RWPE2 (cell line): ENCODE measurements at regions not wholly inside any gene's neighbourhood (a gene's known extent, or its start where the extent isn't known, plus 50 kb on each side); places are given as distances from the start of the nearest gene placed in this dataset.

ENCODE experiments used
- ATAC-seq: fragments of 200-7000 bp; cut with Tn5 transposase; 3 replicates; pipeline ENCODE4 v1.9.1; 2021; ENCODE audit warnings: low read depth
- DNase-seq: peaks from one replicate; pipeline ENCODE4 v3.0.0-alpha.2; 2020; ENCODE audit warnings: low spot score
- H3K27ac ChIP-seq: fragments of 450-650 bp; 2 replicates; pipeline ENCODE4 v1.5.1; 2017; ENCODE audit warnings: mild to moderate bottlenecking; ENCODE audit not compliant: poor library complexity, severe bottlenecking
- H3K27me3 ChIP-seq: fragments of 250-450 bp; sonication (Bioruptor Pico); 2 replicates; pipeline ENCODE4 v1.5.1; 2021; ENCODE audit warnings: mild to moderate bottlenecking, moderate library complexity; ENCODE audit not compliant: insufficient read depth, poor library complexity, severe bottlenecking
- H3K36me3 ChIP-seq: fragments of 250-450 bp; sonication (Bioruptor Pico); 2 replicates; pipeline ENCODE4 v1.5.1; 2020; ENCODE audit warnings: low read depth, mild to moderate bottlenecking, moderate library complexity
- H3K4me1 ChIP-seq: fragments of 250-450 bp; sonication (Bioruptor Pico); 2 replicates; pipeline ENCODE4 v1.5.1; 2021; ENCODE audit warnings: mild to moderate bottlenecking, moderate library complexity; ENCODE audit not compliant: insufficient read depth, poor library complexity, severe bottlenecking
- H3K4me3 ChIP-seq: fragments of 250-450 bp; sonication (Bioruptor Pico); 2 replicates; pipeline ENCODE4 v1.5.1; 2021; ENCODE audit warnings: mild to moderate bottlenecking, moderate library complexity; ENCODE audit not compliant: severe bottlenecking
- H3K9me3 ChIP-seq: fragments of 250-450 bp; sonication (Bioruptor Pico); 2 replicates; pipeline ENCODE4 v1.5.1; 2021; ENCODE audit warnings: mild to moderate bottlenecking, moderate library complexity; ENCODE audit not compliant: severe bottlenecking
- TF ChIP-seq, protein P1 (sequence below): fragments of 450-650 bp; IDR thresholded peaks from one replicate; pipeline ENCODE4 v1.5.1; 2017; ENCODE audit warnings: mild to moderate bottlenecking, moderate library complexity; ENCODE audit not compliant: poor library complexity, severe bottlenecking

GRCh38 chr9:79477241-79477840 is 94.4 kb upstream of the TLE4 start:
- H3K9me3 ChIP-seq, result no peaks in the 10 kb centered on the region
- ATAC-seq (no peak), DNase-seq (no peak)
- H3K4me1 ChIP-seq, result peaks cover 17% of the 10 kb centered on the region
- no peak overlapping the region for H3K4me3 ChIP-seq
- TF ChIP-seq, protein P1, sequence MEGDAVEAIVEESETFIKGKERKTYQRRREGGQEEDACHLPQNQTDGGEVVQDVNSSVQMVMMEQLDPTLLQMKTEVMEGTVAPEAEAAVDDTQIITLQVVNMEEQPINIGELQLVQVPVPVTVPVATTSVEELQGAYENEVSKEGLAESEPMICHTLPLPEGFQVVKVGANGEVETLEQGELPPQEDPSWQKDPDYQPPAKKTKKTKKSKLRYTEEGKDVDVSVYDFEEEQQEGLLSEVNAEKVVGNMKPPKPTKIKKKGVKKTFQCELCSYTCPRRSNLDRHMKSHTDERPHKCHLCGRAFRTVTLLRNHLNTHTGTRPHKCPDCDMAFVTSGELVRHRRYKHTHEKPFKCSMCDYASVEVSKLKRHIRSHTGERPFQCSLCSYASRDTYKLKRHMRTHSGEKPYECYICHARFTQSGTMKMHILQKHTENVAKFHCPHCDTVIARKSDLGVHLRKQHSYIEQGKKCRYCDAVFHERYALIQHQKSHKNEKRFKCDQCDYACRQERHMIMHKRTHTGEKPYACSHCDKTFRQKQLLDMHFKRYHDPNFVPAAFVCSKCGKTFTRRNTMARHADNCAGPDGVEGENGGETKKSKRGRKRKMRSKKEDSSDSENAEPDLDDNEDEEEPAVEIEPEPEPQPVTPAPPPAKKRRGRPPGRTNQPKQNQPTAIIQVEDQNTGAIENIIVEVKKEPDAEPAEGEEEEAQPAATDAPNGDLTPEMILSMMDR, result no peak
- no peaks in the 10 kb centered on the region for H3K36me3 ChIP-seq
- no peaks in the 10 kb centered on the region for H3K27me3 ChIP-seq
- H3K27ac ChIP-seq, result peak overlapping the region; percentile 26

- TF ChIP-seq, protein P1, result peak; percentile 33
- ATAC-seq (peak; percentile 90), DNase-seq (no peak)
- no peaks in the 10 kb centered on the region for H3K9me3 ChIP-seq
- H3K27ac ChIP-seq, result peak overlapping the region; percentile 26
- H3K4me3 ChIP-seq, result no peak overlapping the region
- H3K27me3 ChIP-seq, result no peaks in the 10 kb centered on the region
- H3K4me1 ChIP-seq, result peaks cover 17% of the 10 kb centered on the region
- H3K36me3 ChIP-seq, result no peaks in the 10 kb centered on the region
These were observed 93.6 kb upstream of the TLE4 start for GRCh38 chr9:79477955-79478771.

DNA sequence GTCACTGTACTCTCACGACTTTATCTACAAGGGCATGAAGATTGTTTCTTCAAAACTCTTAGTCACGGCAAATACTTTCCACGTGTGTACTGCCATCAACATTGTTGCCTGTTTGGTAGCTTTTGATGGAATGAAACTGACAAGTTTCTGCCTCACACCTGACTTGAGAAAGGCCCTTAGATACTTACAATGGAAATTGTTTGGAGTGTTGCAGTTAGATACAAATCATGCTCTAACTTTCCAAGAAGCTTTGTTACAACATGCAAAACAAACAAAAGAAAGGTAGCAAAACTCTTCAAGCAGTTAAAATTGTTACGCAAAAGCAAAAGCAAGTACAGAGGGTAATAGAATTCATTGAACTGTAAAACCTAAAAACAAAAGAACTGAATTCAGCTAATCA is 91.1 kb upstream of the TLE4 start:
- Histone ChIP-seq H3K9me3 (no peaks in the 10 kb centered on the region), H3K36me3 (no peaks in the 10 kb centered on the region), H3K27me3 (no peaks in the 10 kb centered on the region), H3K4me3 (no peak overlapping the region), H3K4me1 (peaks cover 17% of the 10 kb centered on the region), H3K27ac (no peak overlapping the region)
- peak; percentile 37; the same call in 1 of the 3 replicates for ATAC-seq
- DNase-seq, result no peak
- TF ChIP-seq, protein P1, result no peak

GRCh38 chr9:79481846-79482477 is 89.8 kb upstream of the TLE4 start:
- Histone ChIP-seq H3K27me3 (no peaks in the 10 kb centered on the region), H3K36me3 (no peaks in the 10 kb centered on the region), H3K4me3 (no peak overlapping the region), H3K9me3 (no peaks in the 10 kb centered on the region), H3K27ac (no peak overlapping the region), H3K4me1 (peaks cover 17% of the 10 kb centered on the region)
- ATAC-seq (no peak), DNase-seq (no peak)
- TF ChIP-seq, protein P1, result no peak
